ENCODE measurements at regions not wholly inside any gene's neighbourhood (a gene's known extent, or its start where the extent isn't known, plus 50 kb on each side); places are given as distances from the start of the nearest gene placed in this dataset.

DNA sequence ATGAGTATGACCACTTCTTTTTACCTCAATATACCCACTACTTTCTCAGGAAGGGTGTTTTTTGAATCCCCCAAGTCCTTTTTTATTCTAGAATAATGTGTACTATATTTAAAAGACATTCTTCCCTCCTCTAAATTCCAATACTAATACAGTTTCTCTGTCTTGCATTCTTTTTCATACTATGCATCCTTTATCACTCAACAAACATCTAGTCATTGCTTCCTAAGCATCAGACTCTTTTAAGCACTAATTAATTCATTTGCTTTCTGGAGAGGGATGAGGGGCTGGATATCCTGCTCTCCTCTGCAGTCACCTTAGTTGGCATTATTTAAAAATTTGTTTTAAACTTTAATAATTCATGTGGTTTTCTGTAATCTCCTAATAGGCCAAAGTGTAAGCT lies 838.8 kb downstream of the KCNT2 start:
- Histone ChIP-seq H3K27me3 (replicated peaks; ENCODE audit: control insufficient read depth, insufficient read depth, low read length) (no peaks in the 10 kb centered on the region), H3K4me1 (no peaks in the 10 kb centered on the region), H3K36me3 (ENCODE audit: control insufficient read depth, insufficient read depth, low read length) (no peaks in the 10 kb centered on the region), H3K4me3 (ENCODE audit: low read depth, low read length) (no peak overlapping the region), H3K9me3 (no peaks in the 10 kb centered on the region)
- no TSS peak for BruUV-seq (replicated peaks)
- CTCF ChIA-PET: no interaction called here
- H3K9me3 Mint-ChIP-seq (ENCODE audit: unreplicated experiment): no peaks in the 10 kb centered on the region
- H3K36me3 Mint-ChIP-seq (ENCODE audit: insufficient read depth, unreplicated experiment): no peaks in the 10 kb centered on the region
- POLR2A ChIA-PET: no interaction called here
- H3K27ac Mint-ChIP-seq (ENCODE audit: unreplicated experiment): no peak overlapping the region
- H3K4me1 Mint-ChIP-seq (ENCODE audit: low read depth, unreplicated experiment): no peaks in the 10 kb centered on the region
- intact Hi-C loops (cut with micrococcal nuclease; ENCODE audit: unreplicated experiment): no loop called here
- TF ChIP-seq, protein P1, sequence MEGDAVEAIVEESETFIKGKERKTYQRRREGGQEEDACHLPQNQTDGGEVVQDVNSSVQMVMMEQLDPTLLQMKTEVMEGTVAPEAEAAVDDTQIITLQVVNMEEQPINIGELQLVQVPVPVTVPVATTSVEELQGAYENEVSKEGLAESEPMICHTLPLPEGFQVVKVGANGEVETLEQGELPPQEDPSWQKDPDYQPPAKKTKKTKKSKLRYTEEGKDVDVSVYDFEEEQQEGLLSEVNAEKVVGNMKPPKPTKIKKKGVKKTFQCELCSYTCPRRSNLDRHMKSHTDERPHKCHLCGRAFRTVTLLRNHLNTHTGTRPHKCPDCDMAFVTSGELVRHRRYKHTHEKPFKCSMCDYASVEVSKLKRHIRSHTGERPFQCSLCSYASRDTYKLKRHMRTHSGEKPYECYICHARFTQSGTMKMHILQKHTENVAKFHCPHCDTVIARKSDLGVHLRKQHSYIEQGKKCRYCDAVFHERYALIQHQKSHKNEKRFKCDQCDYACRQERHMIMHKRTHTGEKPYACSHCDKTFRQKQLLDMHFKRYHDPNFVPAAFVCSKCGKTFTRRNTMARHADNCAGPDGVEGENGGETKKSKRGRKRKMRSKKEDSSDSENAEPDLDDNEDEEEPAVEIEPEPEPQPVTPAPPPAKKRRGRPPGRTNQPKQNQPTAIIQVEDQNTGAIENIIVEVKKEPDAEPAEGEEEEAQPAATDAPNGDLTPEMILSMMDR (IDR thresholded peaks at IDR 0.05; ENCODE audit: insufficient read depth in 1 of 2, low read depth in 1 of 2, low read length in 1 of 2, severe bottlenecking in 1 of 2, unreplicated experiment in 1 of 2): no peak
- no peak overlapping the region for H3K4me3 Mint-ChIP-seq (ENCODE audit: unreplicated experiment)
- no peaks in the 10 kb centered on the region for H3K27me3 Mint-ChIP-seq (ENCODE audit: insufficient read depth, unreplicated experiment)
- DNase-seq: no peak

DNA sequence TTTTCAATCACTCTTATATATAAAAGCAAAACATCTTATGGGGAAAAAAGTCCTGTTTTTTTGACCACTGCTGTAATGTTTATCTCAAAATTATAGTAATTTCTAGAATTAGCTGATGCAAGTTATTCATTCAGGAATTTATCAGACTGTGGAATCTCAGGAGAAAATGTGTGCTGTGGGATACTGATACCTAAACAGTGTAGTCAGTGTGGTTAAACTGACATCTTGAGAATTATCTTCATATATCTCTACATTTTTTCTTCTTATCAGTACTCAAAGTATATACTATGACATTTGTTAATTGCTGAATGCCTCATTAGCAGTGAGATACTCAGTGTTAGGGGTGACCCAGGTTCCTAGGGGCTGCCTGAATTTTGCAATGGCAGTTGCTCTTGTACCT lies 839.3 kb downstream of the KCNT2 start:
- Mint-ChIP-seq H3K4me1 (ENCODE audit: low read depth, unreplicated experiment) (no peaks in the 10 kb centered on the region), H3K36me3 (ENCODE audit: insufficient read depth, unreplicated experiment) (no peaks in the 10 kb centered on the region), H3K9me3 (ENCODE audit: unreplicated experiment) (no peaks in the 10 kb centered on the region), H3K27ac (ENCODE audit: unreplicated experiment) (no peak overlapping the region), H3K27me3 (ENCODE audit: insufficient read depth, unreplicated experiment) (no peaks in the 10 kb centered on the region), H3K4me3 (ENCODE audit: unreplicated experiment) (no peak overlapping the region)
- DNase-seq: no peak
- Histone ChIP-seq H3K4me3 (ENCODE audit: low read depth, low read length) (no peak overlapping the region), H3K9me3 (no peaks in the 10 kb centered on the region), H3K27me3 (replicated peaks; ENCODE audit: control insufficient read depth, insufficient read depth, low read length) (no peaks in the 10 kb centered on the region), H3K4me1 (no peaks in the 10 kb centered on the region), H3K36me3 (ENCODE audit: control insufficient read depth, insufficient read depth, low read length) (no peaks in the 10 kb centered on the region)
- BruUV-seq (replicated peaks): no TSS peak
- TF ChIP-seq, protein P1 (IDR thresholded peaks at IDR 0.05; ENCODE audit: insufficient read depth in 1 of 2, low read depth in 1 of 2, low read length in 1 of 2, severe bottlenecking in 1 of 2, unreplicated experiment in 1 of 2): no peak
- intact Hi-C loops (cut with micrococcal nuclease; ENCODE audit: unreplicated experiment): no loop called here
- ChIA-PET POLR2A (no interaction called here), CTCF (no interaction called here)

DNA sequence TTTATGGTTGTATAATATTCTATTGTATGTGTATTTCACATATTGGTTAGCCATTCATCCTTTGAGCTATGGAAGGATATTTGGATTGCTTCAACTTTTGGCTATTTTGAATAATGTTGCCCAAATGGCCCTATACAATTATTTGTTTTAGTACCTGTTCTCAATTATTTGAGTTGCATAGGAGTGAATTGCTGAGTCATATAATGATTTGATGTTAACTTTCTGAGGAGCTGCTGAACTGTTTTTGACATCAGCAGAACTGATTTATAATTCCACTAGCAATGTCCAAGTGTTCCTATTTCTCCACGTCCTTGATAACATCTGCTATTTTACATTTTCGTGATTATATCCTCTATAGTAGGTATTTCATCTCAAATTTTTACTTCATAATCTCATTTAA lies 839.9 kb downstream of the KCNT2 start:
- TF ChIP-seq, protein P1 (IDR thresholded peaks at IDR 0.05; ENCODE audit: insufficient read depth in 1 of 2, low read depth in 1 of 2, low read length in 1 of 2, severe bottlenecking in 1 of 2, unreplicated experiment in 1 of 2): no peak
- no peaks in the 10 kb centered on the region for H3K27me3 Mint-ChIP-seq (ENCODE audit: insufficient read depth, unreplicated experiment)
- H3K4me3 ChIP-seq (ENCODE audit: low read depth, low read length): no peak overlapping the region
- BruUV-seq (replicated peaks): no TSS peak
- H3K36me3 ChIP-seq (ENCODE audit: control insufficient read depth, insufficient read depth, low read length): no peaks in the 10 kb centered on the region
- no peaks in the 10 kb centered on the region for H3K27me3 ChIP-seq (replicated peaks; ENCODE audit: control insufficient read depth, insufficient read depth, low read length)
- intact Hi-C loops (cut with micrococcal nuclease; ENCODE audit: unreplicated experiment): no loop called here
- H3K4me1 ChIP-seq: no peaks in the 10 kb centered on the region
- no peaks in the 10 kb centered on the region for H3K9me3 Mint-ChIP-seq (ENCODE audit: unreplicated experiment)
- CTCF ChIA-PET: no interaction called here
- no peak for DNase-seq
- no peaks in the 10 kb centered on the region for H3K4me1 Mint-ChIP-seq (ENCODE audit: low read depth, unreplicated experiment)
- no peak overlapping the region for H3K4me3 Mint-ChIP-seq (ENCODE audit: unreplicated experiment)
- POLR2A ChIA-PET: no interaction called here
- H3K36me3 Mint-ChIP-seq (ENCODE audit: insufficient read depth, unreplicated experiment): no peaks in the 10 kb centered on the region
- no peaks in the 10 kb centered on the region for H3K9me3 ChIP-seq
- H3K27ac Mint-ChIP-seq (ENCODE audit: unreplicated experiment): no peak overlapping the region
